HepG2 (cell line): ENCODE measurements at regions not wholly inside any gene's neighbourhood (a gene's known extent, or its start where the extent isn't known, plus 50 kb on each side); places are given as distances from the start of the nearest gene placed in this dataset.

ENCODE experiments used
- CSRNP2 ChIP-seq: sonication (generic); formaldehyde crosslinking; conservative IDR thresholded peaks from 2 replicates; pipeline ENCODE4 v1.8.0; 2022; ENCODE audit warnings: low read depth, missing genetic modification reagents
- CTCF ChIP-seq: sonication (generic); formaldehyde crosslinking; IDR thresholded peaks from 2 replicates; pipeline ENCODE4 v1.5.0; 2020; ENCODE audit warnings: mild to moderate bottlenecking, missing genetic modification reagents, moderate library complexity
- EHMT2 ChIP-seq: fragments of 200-600 bp; sonication (generic); IDR thresholded peaks from 2 replicates; pipeline ENCODE4 v1.7.0; 2017; ENCODE audit warnings: antibody characterized with exemption, low read depth, low read length, borderline replicate concordance
- MIER3 ChIP-seq: IDR thresholded peaks from 2 replicates; pipeline ENCODE4 v1.6.1; 2016; ENCODE audit warnings: missing compliant biosample characterization, borderline replicate concordance
- TBP ChIP-seq: sonication (generic); formaldehyde crosslinking; IDR thresholded peaks from 2 replicates; pipeline ENCODE4 v1.5.0; 2020; ENCODE audit warnings: missing genetic modification reagents
- ZBTB34 ChIP-seq: sonication (generic); formaldehyde crosslinking; IDR thresholded peaks from 2 replicates; pipeline ENCODE4 v1.8.0; 2022; ENCODE audit warnings: mild to moderate bottlenecking, missing genetic modification reagents
- ZBTB7A ChIP-seq: sonication (generic); formaldehyde crosslinking; IDR thresholded peaks from 2 replicates; pipeline ENCODE4 v1.8.0; 2022; ENCODE audit warnings: mild to moderate bottlenecking, missing genetic modification reagents
- ZNF644 ChIP-seq: IDR thresholded peaks from 2 replicates; pipeline ENCODE4 v1.6.1; 2016; ENCODE audit warnings: low read depth
- ZNF83 ChIP-seq: sonication (generic); formaldehyde crosslinking; IDR thresholded peaks from 2 replicates; pipeline ENCODE4 v1.4.0; 2020; ENCODE audit warnings: missing genetic modification reagents, mild to moderate bottlenecking, borderline replicate concordance

- no peak for TF ChIP-seq ZNF83 (CRISPR knock-in tag)
- no peak for TF ChIP-seq CSRNP2
- no peak for TF ChIP-seq CTCF (CRISPR knock-in tag)
- no peak for TF ChIP-seq ZBTB34 (CRISPR knock-in tag)
- no peak for TF ChIP-seq ZBTB7A (CRISPR knock-in tag)
- TF ChIP-seq TBP (CRISPR knock-in tag) = no peak
- no peak for TF ChIP-seq MIER3 (CRISPR knock-in tag)
- no peak for TF ChIP-seq ZNF644
- TF ChIP-seq EHMT2 = no peak
Measured at GRCh38 chr14:54132496-54132895, 175.9 kb upstream of the BMP4 start.
